ENCODE measurements at regions not wholly inside any gene's neighbourhood (a gene's known extent, or its start where the extent isn't known, plus 50 kb on each side); places are given as distances from the start of the nearest gene placed in this dataset.

GRCh38 chr2:239625156-239625845, 224.5 kb upstream of the HDAC4 start:
- no peak for TF ChIP-seq CTCF (IDR thresholded peaks at IDR 0.05)
- no peak for TF ChIP-seq ZFX (IDR thresholded peaks at IDR 0.05; ENCODE audit: borderline replicate concordance)

Data from 22Rv1 (cell line).